IPS-18c (cell line): ENCODE measurements at regions not wholly inside any gene's neighbourhood (a gene's known extent, or its start where the extent isn't known, plus 50 kb on each side); places are given as distances from the start of the nearest gene placed in this dataset.

Experiments
- H3K4me3 ChIP-seq: 2 replicates; pipeline ENCODE4 v1.7.0; 2013; ENCODE audit warnings: low read depth, mild to moderate bottlenecking, low read length, moderate library complexity; ENCODE audit not compliant: insufficient read depth
- H3K9me3 ChIP-seq: one replicate; pipeline ENCODE4 v1.6.1; 2013; ENCODE audit warnings: mild to moderate bottlenecking, low read length, moderate library complexity; ENCODE audit not compliant: control insufficient read depth, insufficient read depth

DNA sequence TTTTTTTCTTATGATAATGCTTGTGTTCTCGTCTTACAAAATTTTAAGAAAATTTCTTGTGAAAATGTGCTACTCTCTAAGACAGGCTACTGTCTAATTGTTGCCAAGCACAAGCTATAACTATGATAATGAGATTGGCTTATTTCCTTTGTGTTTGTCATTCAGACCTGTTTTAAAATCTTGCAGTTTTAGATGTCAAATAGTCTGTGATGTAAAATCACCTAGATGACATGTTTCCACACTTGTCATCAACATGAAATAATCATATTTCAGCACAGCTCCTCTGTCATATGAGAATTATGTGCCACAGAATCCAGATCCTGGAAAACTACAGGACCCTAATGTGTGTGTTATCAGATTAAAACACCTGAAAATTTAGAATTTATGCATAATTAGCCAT is 539.7 kb downstream of the USP25 start:
- Histone ChIP-seq H3K4me3 (no peak overlapping the region), H3K9me3 (no peaks in the 10 kb centered on the region)

DNA sequence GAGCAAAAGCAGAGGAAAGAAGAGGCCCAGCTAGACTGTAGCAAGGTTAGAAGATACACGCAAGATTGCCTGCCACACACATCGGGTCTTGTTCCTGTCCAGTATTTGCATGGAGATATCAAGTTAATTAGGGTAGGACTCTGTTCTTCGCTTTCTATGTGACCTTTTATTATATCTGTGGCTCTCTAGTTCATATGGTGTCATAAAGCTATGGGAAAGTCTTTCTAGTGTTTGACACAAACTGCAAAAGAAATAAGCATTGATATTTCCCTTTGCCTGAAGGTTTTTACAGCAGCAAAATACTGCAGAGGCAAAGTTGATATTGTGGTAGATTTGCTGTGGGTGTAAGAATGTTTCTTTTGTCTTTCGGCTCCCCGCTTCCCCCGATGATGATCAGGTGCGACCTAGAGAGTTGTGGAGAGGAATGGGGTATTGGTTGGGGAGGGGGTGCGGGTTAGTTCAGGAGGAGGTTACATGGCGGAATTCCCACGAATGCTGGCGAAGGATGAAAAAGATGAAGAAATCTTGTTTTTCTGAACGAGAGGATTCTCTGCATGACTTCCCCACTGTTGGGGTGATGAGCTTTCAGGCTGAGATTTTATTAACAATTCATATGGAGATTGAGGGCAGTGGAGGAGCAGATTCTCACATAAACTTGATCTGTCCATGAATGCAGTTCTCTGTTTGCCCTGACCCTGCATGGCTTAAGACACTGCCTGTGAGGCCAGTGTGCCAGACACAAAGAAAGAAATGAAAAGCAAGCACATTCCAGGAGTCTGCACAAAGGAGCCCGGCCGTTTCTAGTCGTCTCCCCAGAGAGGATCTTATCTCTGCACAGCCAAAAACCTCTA is 550.2 kb downstream of the USP25 start:
- Histone ChIP-seq H3K4me3 (no peak overlapping the region; the same call in 1 of the 2 replicates), H3K9me3 (no peaks in the 10 kb centered on the region)

DNA sequence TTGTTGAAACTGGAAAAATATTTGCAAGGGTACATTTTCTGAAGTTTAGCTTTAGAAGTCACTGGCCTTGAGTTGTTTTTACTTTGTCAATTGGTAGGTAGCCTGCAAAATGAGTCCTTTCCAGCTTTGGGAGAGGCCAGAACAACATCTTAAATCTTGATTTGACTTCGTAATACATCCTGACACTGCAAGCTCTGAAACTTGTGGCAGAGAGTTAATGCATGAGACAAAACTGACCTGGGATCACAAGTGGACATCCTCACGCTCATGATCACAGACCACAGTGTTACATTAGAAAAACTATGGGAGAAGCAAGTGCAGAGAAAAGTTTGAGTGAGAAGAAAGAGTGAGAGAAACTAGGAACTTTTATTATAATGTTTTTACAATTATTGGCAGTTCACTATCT is 550.9 kb downstream of the USP25 start:
- Histone ChIP-seq H3K4me3 (no peak overlapping the region), H3K9me3 (no peaks in the 10 kb centered on the region)

DNA sequence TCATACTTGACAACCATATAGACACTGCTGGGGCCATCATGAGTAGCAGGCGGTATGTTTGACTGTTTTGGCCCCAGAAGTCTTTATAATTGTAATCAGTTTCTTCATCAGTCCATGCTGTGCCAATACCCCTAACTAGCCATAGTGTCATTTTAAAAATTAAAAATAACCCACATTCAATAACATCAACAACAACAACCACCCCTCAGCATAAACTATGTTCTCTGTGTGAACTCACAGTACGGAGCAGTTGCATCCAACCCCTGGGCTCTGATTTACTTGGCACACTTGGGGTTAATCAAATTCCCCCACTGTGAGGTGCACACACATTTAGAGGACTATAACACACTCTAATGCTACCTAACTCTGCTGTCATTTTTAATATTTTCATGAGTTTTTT is 553.7 kb downstream of the USP25 start:
- Histone ChIP-seq H3K4me3 (no peak overlapping the region), H3K9me3 (no peaks in the 10 kb centered on the region)

DNA sequence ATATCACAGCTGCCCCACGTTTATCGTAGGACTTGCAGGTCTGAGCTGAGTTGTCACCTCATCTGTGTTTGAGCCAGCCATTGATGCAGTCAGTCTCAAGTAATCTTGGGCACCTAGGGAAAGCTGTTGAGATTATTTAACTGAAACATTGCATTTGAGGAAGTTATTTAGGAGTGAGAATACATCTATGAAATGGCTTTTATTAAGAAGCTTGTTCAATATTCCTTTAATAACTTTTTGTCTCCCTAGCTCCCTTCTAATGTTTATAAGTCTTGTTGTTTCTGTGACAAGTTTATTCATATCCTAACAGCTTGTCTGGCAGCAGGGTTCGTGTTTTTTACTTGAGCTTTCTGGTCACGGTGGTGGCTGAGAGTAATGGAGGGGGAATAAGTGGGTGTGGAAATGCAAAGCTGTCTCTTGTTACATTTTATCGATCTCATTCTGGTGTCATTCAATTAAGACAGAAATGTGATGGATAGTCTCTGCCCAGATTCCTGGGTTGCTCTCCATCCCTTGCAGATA is 555.9 kb downstream of the USP25 start:
- H3K9me3 ChIP-seq = no peaks in the 10 kb centered on the region
- H3K4me3 ChIP-seq = no peak overlapping the region

DNA sequence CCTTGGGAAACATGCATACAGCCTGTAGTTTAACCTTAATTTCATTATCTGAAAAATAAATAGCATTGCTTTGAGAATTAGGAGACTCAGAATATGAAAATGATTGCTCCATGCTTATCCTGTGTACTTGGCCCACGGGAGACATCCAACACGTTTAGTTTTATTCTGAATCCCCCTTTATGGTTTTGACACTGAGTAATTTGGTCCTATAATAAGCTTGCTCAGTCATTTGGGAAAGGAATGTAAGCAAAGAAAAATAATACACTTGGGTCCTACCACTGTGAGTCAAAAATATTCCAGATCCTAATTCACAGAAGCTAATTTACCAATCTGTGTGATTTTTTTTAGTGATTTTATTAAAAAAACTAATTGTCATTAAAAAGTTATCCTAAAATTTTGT is 557.3 kb downstream of the USP25 start:
- Histone ChIP-seq H3K4me3 (no peak overlapping the region), H3K9me3 (no peaks in the 10 kb centered on the region)

DNA sequence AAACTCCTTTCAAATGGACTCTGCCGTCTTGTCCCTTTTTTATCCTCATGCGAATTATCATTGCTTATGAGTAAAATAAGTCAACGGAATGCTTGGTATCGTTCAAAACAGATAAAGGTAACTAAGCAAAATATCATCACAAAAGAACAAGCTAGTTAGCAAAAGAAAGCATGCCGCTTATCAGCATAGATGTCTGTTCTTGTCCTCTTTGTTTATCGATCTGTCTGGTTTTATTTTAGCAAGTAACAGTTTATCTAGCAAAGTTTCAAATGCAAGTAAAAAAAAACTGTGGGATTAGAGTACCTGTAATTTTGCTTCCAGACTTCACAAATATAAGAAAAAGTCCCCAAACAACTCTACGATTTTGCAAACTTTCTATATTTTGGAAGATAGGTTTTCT is 561.5 kb downstream of the USP25 start:
- no peaks in the 10 kb centered on the region for H3K9me3 ChIP-seq
- no peak overlapping the region for H3K4me3 ChIP-seq

DNA sequence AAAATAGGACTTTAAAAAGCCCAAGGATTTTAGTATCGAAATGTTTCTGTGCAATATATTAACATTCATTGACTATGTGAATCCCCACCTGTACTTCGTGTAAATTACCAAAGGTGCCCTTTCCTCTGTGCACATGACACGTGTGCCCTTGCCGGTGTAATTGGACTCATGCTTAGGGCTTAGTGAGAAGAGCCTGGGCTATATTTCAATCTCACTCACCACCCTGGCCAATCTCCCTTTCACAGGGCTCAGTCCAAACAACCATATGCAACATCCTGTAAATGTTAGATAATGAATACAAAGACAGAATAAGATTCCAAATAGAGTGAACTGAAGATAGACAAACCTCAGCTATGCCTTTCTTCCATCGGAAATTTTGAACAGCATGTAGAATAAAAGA is 564.3 kb downstream of the USP25 start:
- Histone ChIP-seq H3K4me3 (no peak overlapping the region), H3K9me3 (no peaks in the 10 kb centered on the region)

DNA sequence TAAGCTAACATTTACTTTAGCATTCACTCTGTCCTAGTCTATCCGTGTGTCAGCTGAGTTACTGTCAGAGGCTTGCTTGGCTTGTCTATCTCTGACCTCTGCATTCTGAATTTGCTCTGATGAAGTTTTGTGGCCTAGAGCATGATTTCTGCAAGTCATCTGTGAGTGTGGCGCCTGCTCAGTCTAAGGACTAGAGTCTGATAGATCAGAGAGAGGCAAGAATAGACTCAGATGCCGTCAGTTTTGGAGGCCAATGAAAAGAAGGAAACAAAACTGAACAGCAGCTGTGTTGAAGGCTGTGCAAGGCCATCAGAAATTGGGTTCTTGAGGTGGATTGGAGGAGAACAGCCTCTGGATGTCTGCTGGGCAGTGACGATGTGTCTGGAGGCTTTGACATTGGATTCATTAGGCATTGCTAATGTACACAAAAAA is 573.1 kb downstream of the USP25 start:
- Histone ChIP-seq H3K9me3 (no peaks in the 10 kb centered on the region), H3K4me3 (no peak overlapping the region)

DNA sequence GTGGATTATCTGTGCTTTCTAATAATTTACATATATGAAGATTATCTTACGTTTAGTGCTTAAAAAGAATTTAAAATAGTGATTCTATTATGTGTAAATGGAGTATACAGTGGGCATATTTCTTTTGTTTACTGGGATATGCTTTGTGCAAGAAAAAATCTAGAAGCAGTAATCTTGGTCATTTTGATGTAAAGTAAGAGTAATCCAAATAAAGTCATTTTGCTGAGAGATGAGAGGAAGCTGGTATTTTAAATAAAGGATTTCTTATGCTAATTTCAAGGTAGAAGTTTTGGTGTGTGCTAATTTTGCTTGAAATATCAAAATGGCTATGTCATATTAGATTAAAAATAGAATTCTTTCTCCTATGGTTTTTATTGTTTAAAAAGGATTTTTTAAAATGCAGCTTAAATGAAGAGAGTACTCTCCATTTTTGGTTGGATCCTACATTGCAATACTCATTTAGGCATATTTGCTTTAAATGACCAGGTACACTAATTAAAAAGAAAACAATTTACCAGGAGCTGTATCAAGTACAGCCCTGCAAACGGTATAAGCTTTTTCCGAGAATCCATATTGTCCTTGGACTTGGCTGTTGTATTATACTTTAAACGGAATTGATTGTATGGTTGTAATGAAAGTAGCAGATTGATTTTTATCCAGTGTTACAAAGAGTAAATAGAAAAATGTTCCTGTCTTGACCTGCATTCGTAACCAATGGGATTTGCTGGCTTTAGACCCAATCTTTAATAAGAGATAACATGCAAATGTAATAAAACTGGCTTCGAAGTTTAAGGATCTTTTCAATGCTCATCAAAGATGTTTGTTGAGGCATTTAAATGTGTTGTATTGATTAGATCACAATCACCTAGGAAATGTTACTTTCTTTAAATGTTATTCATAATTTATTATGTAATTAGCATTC is 574.7 kb downstream of the USP25 start:
- Histone ChIP-seq H3K9me3 (no peaks in the 10 kb centered on the region), H3K4me3 (no peak overlapping the region)

DNA sequence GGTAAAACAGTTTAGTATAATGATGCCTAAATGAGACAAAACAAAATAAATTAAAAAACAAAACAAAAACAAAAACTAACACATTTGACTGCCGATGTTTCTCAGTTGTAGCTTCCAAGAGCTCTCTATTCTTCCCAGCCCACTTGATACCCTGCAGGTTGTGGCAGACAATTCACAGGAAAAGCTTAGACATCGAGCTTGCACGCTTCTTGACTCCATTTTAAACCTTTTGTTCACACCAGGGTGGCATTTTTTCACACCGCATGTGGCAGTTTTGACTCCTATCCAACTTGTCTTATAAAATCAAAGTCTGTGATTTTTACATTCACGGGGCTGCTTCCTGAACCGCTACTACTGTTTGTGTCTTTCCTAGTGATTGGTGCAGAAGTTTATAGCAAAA is 575.9 kb downstream of the USP25 start:
- no peaks in the 10 kb centered on the region for H3K9me3 ChIP-seq
- no peak overlapping the region for H3K4me3 ChIP-seq

DNA sequence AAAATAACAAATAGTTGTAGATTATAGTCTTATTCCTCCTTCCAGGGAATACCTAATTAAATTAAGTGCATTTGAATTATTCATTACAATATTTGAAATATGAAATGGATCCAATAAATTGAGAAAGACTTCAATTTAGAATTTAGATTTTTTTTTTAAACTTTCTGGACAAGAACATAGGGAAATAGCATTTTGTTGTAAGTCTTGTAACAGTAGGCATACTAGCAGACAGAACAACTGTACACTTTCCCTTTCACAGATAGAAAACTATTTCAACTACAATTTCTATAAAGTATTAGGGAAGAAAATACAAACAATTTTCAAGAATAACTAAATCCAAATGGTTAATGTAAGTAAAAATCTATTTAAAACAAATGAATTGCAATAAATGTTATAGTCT is 577.5 kb downstream of the USP25 start:
- Histone ChIP-seq H3K9me3 (no peaks in the 10 kb centered on the region), H3K4me3 (no peak overlapping the region)

DNA sequence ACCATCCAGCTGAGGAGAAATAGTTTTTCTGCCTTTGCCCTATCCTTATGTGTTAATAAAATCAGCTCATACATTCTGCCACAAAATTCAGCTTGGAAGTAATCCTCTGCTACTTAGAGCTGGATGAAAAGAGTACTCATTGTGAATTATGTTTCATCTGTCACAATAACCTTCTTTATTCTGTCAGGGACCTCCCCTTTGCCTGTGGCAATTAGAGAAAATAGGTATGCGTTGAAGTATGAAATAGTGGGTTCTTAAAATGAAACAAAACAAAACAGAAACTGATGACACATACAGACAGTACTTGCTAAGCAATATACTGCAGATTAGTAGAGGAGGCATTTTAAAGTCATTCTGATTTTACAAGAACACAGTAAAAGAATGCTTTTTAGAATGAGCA is 578.5 kb downstream of the USP25 start:
- no peak overlapping the region for H3K4me3 ChIP-seq
- H3K9me3 ChIP-seq = no peaks in the 10 kb centered on the region

DNA sequence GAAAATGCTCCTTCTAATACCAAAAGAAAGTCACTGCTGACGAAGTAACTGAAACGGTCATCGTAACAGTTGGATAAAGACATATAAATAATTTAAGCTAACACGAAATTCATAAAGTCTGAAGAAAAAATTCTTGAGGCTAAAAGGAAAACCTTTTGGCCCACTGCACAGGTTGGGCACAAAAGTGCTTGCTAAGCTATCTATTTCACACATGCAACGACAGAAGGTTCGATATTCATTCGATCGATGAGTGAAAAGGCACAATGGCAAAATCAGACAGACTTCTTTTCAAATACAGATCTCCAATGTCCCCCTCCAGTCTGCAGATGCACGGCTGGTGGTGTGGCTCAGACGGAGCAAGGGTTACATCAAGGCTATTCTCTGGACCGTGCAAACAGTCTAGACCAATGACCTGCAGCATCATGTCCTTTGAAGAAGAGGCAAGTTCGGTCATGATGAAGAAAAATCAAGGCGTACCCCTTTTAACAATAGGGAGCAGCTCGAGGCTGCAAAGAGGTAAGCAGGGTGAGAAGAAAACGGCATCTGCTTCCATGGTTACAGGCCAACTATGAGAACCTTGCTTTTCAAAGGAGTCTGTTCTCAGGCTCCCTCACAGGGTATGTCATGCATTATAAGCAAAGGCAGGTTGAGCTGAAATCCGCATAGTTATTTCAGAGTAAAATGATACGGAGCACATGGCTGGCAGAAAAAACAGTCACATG is 579.6 kb downstream of the USP25 start:
- Histone ChIP-seq H3K4me3 (no peak overlapping the region), H3K9me3 (no peaks in the 10 kb centered on the region)

DNA sequence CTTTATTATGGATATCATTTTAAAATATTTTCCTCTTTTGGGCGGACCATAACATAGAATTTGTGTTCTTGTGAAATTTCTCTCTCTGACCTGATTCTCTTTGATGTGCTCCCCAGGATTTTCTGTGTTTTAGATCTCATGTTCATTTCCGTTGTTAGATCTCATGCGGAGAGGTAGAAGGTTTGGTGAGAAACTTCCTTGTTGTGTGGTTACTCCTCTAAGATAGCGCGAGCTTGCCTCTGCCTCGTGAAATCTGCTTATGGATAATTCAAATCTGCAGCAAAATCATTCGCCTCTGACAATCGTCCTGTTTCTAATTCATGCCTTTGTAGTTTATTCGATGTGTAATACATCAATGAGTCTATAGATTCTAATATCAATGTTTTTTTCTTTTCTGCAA is 580.4 kb downstream of the USP25 start:
- no peak overlapping the region for H3K4me3 ChIP-seq
- H3K9me3 ChIP-seq = no peaks in the 10 kb centered on the region

DNA sequence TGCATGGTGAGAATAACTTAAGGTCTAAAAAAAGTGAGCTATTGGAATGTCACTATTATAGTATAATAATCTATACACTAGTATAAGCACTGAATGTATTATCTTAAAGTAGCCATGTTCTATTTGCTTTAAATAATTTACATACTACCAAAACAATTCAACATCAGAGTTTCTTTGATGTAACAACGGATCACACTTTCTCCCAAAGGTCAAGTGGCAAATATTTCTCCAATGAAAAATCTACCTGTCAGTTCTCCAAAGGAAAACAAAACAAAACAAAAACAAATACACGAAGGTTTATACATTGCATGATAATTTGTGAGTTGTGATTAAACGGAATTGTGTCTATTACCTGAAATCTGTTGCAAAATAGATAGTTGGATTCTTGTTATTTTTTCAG is 581.4 kb downstream of the USP25 start:
- H3K9me3 ChIP-seq = no peaks in the 10 kb centered on the region
- no peak overlapping the region for H3K4me3 ChIP-seq

DNA sequence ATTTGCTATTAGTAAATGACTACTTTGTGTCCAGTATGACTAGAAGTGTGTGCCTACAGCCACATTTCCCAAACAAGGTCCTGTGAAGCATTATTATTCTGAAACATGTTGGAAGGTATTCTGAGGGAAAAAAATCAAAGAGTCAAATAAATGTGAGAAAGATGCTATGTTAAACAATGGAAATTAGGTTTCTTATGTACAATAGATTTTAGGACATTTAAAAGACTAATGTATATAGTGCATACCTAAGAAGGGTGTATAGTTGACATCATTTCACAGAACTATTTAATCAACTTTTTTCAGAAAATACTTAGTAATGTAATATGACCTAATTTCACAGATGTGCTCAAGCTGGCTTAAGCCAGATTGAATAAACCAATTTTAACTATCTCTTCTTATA is 582.5 kb downstream of the USP25 start:
- Histone ChIP-seq H3K4me3 (no peak overlapping the region), H3K9me3 (no peaks in the 10 kb centered on the region)
